Activated CD4-positive, alpha-beta T cell treated with anti-CD3 and anti-CD28 coated beads, Interleukin-2, Interleukin-6, amounts not matched to agents 100 ng/mL and 50 ng/mL, durations not matched to agents 16 hours and 8 hours (primary cell): ENCODE measurements at regions not wholly inside any gene's neighbourhood (a gene's known extent, or its start where the extent isn't known, plus 50 kb on each side); places are given as distances from the start of the nearest gene placed in this dataset.
"Not testable (repeated sequence)": the region's sequence is repeated elsewhere in the genome, so short reads cannot be mapped to it uniquely, and the experiment has no call there.

ENCODE experiments used
- DNase-seq: peaks from one replicate; pipeline ENCODE4 v3.0.0-alpha.2; 2020

DNA sequence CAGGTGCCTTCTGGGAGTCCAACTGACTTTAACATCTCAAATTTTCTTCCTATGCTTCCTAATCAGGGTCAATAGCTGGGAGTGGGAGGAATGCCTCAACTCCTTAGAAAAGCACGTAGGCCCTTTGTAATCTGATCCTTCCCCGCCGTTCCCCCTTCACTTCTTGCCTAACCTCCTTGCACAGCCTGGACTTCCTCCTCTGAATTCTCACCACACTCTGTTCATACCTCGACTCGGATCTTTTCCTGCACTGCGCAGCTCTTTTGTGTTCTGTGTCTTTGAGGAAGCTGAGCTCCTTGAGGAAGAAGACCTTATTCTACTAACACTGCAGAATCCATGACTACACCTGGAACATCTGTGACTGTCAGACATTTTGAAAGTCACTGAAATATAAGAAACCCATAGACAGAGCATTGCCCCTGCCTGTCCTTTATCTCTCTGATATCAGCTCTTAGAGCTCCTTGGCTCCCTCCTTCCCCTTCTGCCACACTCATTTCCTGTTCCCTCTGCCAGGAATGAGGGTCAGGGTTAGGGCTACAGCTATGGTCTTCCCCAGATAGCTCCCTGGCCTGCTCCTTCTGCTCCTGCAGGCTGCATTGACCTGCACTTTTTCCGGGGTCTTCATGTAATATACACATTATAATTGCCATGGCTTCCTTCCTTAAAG is 140.2 kb upstream of the LDB2 start:
- no peak for DNase-seq

DNA sequence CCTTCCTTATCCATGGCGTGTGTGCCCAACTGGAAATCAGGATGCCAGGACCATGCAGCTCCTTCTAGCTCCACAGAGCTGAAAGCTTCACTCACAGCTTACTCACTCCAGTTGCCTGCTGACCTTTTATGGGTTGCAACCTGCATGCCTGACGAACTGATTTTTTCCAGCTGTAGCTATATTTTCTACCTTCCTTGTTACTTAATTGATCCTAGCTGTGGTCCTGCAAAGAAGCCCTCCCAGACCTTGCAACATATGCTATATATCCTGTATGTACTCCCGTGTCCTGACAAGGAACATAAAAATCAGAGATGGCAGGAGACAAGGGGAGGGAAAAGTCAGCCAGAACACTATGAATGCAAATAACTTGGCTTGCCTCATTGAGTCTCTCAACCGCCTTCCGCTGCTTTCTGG is 135.3 kb upstream of the LDB2 start:
- no peak for DNase-seq

DNA sequence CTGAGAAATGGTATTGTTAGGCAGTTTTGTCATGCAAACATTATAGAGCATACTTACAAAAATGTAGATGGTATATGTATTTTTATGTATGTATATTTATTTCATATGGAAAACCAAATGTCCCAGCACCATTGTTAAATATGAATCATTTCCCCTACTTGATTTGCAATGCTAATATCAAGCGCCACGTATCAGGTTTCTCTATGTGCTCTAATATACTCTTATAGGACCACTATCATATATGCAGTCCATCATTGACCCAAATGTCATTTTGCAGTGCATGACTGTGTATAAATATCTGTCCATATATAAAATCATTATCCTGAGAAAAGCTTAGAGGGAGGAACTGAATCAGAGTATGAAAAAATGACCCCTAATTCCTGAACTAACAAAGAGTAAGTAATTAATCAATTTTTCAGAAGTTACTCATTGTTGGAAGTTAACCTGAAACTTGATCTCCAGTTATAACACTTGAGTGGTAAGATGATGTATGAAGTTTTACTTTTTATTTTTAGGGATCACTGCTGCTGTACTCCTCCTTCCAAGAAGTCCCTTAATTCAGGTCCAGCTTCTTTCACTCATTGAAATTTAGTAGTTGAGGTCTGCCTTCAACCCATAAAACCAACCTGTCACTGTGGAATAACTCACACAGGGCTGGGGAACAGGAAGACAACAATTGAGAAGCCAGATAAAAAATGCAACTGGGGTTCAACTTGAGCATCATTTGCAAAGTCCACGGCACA is 134.8 kb upstream of the LDB2 start:
- no peak for DNase-seq

DNA sequence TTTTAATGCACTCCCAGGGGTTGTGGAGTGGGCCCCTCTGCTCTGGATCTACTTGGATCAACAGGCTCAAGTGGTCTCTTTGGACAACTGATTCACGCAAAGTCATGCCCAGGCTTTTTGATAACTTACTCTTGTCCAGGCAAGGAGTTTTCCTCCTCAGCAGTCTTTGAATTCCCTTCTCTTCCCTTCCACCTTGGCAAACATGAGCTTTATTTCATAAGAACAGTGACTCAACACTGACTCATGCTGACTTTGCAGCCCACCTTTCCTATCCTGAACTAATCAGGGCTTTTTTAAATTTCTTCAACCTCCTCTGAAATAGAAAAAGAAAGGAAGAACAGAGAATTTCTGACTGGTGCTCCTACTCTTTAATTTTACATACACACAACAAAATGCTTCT is 132.1 kb upstream of the LDB2 start:
- DNase-seq: no peak

DNA sequence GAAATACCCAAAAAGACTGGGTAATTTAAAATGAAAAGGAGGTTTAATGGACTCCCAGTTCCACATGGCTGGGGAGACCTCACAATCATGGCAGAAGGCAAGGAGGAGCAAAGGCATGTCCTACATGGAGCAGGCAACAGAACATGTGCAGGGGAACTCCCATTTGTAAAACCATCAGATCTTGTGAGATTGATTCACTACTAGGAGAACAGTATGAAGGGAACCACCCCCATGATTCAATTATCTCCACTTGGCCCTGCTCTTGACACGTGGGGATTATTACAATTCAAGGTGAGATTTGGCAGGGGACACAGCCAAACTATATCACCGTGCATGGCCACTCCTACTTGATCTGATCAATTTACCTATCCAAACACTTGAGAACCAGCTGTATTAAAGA is 131.5 kb upstream of the LDB2 start:
- no peak for DNase-seq

DNA sequence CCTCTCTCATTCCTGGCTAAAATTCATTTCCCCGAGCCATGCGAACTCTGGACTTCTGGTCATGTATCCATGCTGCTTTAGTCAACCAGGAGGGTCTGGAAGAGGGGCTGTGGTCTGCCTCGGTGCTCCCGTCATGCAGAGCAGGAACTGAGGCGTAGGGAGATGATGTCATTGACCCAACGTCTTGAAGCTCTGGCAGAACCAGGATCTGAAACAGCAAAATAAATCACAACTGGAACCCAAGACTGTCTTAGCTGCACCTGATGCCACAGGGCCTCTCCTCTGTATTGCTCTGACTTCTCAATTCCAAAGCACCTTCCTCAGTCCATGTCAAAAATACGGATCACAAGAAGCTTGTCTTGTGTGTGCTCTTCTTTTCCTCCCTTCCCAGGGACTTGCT is 131.0 kb upstream of the LDB2 start:
- DNase-seq: no peak

DNA sequence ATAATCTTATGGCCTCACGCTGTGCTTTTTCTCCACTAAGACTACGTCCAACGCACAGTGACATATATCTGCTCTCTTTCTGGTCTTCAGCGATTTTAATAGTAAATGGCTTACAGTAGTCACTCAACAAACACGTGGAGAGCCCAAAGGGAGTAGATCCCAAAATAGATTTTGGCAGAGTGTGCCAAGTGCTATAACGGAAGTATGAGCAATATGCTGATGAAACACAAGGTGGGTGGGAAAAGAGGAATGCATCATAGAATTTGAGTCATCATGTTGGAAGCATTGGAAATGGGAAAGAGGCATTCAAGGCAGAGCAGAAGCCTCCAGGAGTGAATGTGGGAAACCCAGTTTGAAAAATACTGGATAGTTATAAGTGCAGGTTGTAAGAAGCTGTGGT is 129.1 kb upstream of the LDB2 start:
- no peak for DNase-seq

DNA sequence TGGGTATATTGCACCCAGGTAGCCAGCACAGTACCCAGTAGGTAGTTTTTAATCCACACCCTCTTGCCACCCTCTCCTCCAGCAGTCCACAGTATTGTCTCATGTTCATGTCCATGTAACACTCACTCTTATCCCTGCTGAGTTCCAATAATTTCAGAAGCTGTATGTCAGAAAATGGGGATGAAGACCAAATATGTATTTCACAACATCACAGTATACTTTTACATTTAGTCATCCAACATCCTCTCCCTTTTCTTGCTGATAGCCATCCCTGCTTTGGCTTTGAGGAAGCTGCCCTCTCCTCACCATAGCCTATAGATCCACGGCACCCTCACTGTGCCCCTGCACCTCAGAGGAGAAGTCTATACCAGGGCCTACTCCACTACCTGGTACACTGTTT is 126.0 kb upstream of the LDB2 start:
- no peak for DNase-seq

DNA sequence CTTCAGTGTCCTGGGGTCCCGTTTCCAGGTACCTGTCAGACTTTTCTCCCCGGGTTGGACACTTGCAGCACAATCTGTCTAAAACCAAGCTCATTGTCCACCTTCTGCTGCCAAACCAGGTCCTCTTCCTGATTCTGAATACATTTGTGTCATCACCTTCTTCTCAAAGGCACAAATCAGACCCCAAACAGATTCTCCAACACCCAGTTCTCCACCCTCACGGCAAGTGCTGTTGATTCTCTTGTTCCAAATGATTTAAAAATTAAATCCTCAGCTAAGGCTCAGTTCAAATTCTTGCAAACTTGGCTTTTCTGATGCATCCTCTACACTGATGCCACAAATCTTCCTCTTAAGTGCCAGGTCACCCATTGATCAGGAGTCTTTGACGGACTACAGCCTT is 122.5 kb upstream of the LDB2 start:
- DNase-seq: no peak

DNA sequence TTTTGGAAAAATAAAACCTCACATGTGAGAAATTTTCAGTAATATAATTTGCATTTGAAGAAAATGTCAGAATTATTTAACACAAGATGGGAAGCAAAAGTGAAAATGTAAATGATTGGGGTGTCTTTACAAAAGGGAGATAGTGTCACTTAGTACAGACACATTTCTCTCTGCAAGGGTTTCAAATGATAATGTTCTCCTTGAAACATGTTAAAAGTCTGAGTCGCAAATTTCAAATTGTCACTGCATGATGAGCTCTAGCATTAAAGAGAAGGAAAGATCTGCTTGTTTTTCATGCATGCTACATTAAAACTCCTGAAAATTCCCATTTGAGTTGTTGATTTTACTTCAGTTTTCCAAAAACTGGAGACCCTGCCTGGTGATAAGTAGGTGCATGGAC is 122.0 kb upstream of the LDB2 start:
- DNase-seq: no peak

DNA sequence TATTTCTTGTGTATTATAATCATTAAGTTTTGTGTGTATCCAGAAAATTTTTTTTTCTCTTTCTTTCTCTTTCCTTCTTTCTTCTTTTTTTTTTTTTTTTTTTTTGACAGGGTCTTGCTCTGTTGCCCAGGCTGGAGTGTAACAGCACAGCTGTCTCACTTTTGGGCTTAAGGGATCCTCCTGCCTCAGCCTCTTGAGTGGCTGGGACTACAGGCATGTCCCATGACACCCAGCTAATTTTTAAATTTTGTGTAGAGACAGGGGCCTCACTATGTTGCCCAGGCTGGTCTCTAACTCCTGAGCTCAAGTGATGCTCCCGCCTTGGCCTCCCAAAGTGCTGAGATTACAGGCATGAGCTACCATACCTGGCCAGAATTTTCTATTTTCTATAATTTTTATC is 120.2 kb upstream of the LDB2 start:
- not testable (repeated sequence) for DNase-seq

DNA sequence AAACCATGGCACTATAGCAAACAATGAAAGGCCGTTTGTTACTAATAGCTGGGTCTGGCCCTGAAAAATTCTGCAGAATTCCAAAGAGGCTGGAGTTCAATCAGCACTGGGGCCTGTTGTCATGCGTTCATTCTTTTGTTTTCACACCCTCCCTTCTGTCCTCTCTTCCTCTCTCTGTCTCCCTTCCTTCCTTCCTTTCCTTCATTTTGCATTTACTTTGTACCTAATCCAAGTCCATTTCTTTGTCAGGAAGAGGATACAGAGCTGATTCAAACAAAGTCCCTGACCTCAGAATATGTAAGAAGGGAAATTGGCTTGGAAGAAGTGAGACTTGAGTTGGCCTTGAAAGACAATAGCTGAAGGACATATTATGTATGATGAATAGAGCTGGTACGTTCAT is 119.6 kb upstream of the LDB2 start:
- no peak for DNase-seq

DNA sequence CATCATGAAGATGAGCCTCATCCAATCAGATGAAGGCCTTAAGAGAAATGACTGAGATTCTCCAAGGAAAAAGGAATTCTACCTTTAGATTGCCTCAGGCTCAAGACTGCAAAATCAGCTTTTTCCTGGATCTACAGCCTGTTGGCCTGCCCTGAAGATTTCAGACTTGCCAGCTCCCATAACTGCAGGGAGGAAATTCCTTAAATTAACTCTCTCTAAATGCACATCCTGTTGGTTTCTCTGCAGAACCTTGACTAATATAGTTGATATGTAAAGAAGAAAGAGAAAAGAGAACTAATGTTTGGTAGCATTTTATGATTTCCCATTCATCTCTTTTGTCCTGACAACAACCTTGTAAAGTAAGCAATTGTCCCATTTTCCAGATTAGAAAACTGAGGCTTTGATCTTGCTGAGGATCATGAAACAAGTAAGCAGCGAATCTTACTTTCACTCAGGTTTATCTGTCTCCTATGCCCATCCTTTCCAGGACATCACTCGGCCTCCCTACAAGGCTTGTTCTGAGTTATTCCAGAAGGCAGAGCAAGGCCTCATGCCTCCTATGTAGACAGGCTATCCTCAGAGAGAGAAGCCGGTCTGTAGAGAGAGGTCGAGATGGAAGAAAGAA is 115.0 kb upstream of the LDB2 start:
- no peak for DNase-seq

DNA sequence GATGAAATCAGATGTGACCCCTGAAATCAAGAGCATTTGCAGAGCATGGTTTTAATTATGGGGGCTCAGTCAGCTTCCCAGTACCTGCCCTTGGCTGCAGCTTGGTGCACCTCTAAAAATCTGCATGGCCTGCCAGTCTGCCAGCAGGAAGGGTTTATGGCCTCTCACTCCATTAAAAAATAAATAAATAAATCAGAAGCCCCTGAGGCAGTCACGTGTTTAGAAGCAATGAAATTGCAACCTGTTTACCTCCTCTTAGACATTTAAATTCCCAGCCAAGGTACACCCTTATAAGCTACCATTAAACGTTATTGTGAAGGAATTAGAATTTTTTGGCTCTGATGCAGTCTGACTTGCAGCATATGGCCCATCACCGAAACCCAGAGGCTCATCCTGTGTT is 114.0 kb upstream of the LDB2 start:
- DNase-seq: no peak

DNA sequence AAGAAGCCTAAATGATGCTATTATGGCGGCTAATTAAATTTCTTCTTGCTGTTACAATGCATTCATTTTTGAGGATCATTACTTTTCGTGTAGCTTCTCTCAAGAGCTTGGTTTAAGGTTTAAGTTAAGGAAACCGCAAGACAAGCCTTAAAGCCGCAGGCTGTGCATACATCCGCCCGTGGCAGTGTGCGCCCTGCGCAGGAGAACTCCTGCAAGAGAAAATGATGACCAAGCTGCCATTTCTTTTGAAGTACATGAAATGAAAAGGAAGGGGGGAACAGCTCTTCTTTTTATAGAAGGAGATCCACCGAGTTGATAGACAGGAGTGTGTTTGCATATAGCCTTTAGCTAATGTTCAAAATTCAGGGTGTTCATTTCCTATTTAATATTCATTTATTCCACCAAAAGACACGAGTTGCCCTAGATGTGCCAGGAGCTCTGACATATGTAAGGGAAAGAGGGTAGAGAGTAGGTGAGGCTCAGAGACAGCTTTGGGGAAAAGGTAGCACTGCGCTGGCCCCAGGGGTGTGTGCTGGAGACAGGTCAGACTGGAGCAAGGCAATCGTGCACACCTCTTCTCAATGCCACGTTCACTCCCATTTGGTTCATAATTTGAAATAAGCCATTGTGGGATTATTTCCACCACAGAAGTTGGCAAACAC is 112.1 kb upstream of the LDB2 start:
- no peak for DNase-seq

DNA sequence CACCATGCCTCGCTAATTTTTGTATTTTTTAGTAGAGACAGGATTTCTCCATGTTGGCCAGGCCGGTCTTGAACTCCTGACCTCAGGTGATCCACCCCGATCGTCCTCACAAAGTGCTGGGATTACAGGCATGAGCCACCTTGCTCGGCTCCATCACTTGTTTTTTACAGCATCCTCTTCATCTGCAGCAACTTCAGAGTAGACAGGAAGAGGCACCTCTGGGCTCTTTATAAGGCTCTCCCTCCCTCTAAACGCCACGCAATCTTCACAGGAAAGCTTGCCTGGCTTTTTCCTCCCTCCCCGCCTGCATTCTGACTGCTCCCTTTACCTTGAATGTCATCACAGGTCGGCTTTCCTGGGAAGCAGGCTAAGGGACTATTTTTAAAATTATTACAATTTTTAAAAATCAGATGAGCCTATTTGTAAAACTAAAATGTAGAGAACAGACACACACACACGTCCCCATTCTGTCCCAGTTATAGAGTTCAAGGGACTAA is 111.5 kb upstream of the LDB2 start:
- no peak for DNase-seq

DNA sequence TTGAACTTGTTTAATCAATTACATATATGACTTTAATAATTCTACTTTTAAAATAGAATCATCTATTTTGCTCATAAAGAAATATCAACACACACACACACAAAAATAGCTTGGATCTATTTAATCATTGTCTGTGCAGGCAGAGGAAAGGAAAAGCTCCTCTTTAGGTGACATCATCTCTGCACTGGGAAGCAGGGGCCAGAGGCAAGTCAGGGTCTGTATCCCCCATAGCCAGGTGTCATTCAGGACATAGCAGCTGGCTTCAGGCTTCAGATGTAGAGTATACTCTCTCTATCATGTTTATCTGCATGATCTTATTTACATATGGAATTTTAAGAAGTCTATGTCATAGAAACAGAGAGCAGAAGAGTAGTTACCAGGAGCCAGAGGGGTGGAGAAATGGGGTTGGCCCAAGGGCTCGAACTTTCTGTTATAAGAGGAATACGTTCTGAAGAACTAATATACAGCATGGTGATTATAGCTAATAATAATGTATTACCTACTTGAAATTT is 110.4 kb upstream of the LDB2 start:
- DNase-seq: no peak

DNA sequence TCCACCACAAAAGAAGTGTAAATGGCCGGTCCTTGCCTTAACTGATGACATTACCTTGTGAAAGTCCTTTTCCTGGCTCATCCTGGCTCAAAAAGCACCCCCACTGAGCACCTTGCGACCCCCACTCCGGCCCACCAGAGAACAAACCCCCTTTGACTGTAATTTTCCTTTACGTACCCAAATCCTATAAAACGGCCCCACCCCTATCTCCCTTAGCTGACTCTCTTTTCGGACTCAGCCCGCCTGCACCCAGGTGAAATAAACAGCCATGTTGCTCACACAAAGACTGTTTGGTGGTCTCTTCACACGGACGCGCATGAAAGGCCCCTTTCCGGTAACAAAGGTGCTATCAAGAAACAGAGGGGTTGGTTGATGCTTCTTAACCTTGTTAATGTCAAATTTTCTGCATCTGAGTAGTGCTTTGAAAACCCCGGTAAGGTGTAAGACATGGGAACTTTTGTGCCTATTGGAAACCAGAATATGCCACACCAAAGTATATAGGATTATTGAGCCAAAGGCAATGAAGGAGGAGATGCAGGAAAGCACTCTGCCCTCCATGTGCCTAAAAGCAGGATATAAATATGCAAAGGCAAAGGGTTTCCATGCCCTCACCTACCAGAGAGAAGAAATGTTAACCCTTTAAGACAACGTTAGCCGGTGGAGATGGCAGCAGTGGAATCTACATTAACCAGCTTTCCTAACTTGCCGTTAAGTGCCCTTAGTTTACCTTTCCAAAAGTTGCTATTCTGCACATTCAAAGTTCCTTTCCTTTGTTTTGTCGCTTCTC is 105.4 kb upstream of the LDB2 start:
- DNase-seq: not testable (repeated sequence)

DNA sequence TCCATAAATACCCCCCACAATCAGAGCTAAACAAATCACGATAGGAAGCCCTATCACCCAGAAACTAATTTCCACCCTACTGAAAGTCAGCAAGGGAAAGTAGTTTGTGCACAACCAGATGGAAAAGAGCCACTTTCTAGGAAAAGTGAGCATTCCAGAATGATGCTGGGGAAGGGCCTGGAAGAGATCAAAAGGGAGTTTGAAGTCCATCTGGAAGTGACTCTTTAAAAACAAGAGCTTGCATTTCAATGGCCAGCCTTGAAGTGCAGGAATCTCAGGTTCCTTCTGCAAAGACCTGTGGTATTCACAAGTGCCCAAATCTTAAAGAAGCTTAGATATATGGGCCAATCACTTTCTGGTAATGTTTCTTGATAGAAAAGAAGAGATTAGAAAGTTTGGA is 97.0 kb upstream of the LDB2 start:
- DNase-seq: no peak

DNA sequence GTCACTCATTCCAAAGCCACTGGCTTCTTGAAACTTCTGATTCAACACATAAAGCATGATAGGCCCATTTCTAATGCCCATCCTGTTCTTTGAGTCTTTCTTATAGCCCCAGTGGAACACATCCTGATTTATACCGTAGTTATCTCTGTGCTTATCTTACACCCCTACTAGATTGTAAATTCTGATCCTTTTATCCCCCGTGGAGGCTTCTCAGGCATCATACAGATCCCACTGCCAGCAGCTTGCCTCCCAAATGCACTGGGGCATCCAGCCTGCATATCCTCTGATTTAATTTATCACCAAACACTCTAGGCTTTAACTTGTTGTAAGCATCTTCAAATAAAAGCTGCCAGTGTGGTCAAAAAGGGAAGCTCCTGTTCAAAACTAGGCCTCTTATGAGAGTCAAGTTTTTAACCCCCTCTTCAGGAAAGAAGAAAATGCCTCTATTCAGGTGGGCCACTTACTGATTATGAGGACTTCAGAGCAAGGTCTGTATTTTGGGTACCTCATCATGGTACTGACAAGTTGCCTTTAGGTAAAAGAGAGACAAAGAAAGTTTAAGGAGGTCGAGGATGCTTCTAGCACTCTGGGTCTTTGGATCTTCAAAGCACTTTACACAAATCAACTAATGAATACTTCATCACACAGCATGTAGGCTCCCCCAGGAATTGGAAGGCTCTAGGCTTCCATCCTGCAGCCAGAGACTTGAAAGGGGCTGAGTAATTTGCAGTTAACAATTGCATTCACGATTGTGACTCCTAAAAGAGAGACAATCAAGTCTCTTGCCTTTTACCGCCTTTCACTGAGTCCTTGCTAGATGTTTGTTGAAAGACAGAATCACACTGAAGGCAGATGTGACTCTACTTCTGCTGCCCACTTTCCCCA is 95.8 kb upstream of the LDB2 start:
- DNase-seq: no peak

DNA sequence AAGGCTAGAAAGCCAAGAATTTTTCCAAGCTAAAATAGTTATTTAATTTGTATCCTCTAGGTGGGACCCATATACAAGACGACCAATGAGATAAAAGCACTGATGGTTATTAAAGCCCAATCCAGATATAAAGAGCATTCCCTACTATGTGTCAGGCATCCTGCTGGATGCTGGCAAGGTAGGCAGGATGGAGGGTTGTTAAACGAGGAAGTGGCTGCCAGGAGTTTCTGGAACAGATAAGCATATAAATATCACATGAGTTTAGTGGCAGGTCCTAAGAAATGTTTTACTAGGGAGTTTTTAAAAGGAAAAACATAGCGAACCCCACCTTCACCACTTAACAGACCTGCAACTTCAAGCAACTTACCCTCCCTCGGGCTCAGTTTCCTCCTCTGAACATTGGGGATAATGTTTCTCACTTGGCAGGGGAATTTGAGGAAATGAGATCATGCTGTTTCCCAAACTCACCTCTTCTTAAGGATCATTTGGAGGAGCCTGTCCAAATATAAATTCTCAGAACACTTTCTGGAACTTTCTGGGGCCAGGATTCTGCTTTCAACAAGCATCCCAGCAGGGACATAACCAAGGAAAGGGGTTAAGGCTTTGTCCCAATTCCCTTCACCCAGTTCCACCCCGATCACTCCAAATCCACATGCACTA is 94.3 kb upstream of the LDB2 start:
- DNase-seq: no peak
